GM21786 (cell line): ENCODE measurements at regions not wholly inside any gene's neighbourhood (a gene's known extent, or its start where the extent isn't known, plus 50 kb on each side); places are given as distances from the start of the nearest gene placed in this dataset.
"Not testable (repeated sequence)": the region's sequence is repeated elsewhere in the genome, so short reads cannot be mapped to it uniquely, and the experiment has no call there.

Source experiments
- ATAC-seq: cut with Tn5 transposase; IDR thresholded peaks from one replicate; pipeline ENCODE4 v1.9.1; 2021; ENCODE audit not compliant: unreplicated experiment

DNA sequence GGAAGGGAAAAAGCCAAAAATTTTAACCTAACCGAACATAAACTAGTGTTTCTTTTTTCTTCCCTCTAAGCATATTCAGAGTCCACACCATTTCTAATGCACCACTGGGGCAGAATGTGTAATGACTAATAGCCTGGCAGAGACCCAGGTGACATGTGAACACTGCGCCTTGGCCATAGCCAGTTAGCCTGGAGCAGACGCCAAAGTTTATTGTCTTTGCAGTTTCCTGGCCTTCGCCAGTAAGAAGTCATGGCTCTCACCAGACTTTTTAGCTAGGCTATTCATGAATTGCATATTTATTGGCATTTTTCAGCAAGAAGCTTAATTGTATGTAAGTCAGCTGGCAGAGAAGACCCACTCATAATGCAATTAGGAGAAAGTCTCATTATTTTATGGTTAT lies 182.8 kb upstream of the SLC27A6 start:
- ATAC-seq: no peak

DNA sequence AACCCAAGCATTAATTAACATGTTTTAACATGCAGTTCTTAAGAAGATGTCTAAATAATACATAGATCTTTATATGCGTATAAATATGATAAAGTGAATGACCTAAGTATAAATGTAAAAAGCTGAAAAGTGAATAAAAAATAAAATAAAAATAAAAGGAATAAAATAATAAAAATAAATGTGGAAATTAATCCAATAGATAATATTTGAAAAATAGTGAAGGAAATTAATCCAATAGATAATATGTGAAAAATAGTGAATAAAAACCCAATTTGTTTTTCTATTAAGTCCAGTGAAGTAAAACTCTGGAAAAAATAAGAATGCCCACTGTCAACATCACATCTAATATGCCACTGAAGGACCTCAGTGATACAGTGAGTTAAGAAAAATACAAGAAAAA lies 180.6 kb upstream of the SLC27A6 start:
- no peak for ATAC-seq

DNA sequence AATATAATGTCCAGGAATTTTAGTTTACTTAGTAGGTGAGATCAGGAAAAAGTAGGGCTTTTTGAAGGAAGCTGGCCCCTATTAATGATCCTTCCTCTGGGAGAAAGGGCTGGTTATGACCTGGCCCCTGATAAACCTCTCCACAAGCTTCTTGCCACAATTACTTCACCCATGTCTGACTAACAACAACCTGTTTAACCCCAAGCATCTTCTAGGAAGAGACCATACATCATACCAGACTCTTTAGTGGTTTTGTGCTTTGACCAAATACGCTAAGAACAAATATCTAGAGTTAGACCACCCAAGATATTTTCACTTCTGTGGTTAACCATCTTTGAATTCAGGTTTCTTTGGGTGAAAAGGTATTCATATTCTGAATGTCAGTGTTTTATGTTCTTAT lies 174.0 kb upstream of the SLC27A6 start:
- ATAC-seq: no peak

DNA sequence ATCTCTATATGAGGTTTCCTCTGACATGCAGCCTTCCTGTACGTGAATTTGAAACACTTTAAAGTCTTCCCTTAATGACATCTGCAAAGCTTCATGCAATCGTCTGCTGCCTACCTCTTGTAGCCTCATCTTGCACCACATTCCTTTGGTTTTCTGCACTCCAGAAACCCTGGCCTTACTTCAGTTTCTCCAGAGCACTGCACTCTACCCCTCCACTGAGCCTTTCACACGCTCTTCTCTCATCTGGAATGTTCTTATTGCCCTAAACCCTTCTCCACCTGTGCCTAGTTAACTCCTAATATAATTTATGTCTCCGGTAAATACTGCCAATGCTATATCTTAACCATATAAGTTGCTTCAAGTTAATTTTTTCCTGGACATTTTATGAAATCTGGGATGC lies 168.8 kb upstream of the SLC27A6 start:
- ATAC-seq: no peak

DNA sequence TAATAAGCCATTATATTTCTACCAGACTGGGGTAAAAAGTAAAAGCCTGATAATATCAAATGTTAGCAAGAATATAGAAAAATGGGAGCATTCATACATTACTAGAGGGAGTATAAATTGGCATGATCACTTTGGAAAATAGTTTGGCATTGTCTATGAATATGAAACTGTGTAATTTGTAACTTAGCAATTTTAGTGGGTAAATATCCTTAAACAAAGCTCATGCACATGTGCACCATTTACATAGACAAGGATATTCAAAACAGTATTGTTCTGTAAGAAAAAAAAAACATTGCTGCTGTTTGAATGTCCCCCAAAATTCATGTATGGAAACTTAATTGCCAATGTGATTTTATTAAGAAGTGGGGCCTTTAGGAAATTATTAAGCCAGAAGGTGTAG lies 166.4 kb upstream of the SLC27A6 start:
- ATAC-seq: no peak

DNA sequence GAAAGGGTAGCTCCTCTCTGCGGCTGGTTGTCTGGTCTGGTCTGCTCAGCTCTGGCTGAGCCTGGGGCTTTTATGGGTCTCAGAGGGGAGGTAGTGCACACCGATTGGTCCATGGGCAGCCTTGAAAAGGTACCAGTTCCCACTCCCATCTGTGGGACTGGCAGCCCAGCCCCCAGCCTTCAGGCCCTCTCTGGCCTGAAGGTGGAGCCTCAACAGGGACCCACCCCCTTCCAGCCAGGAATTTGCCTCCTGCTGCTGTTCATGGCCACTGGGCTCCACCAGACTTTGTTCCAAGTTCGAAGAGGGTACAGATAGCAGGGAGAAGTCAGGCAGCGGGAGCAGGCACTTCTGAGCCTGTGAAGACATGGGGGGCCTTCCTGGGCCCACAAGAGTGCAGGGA lies 165.3 kb upstream of the SLC27A6 start:
- ATAC-seq: no peak

DNA sequence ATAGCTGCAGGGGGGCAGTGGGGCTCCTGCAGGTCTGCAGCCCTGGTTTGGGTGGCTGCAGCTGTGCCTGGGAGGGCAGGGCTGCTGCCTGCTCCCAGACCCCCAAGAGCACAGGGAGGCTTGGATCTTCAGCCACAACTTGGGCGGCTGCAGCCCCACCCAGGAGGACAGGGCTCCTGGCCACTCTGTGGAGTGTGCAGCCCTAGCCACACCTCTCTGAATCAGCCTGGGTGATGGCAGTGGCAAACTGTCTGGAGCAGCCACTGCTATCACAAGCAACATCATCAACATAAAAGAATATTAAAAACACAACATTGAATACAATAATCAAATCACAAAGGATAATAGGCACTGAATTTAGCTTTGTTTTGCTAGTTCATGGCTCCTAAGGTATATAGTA lies 164.9 kb upstream of the SLC27A6 start:
- ATAC-seq: no peak

DNA sequence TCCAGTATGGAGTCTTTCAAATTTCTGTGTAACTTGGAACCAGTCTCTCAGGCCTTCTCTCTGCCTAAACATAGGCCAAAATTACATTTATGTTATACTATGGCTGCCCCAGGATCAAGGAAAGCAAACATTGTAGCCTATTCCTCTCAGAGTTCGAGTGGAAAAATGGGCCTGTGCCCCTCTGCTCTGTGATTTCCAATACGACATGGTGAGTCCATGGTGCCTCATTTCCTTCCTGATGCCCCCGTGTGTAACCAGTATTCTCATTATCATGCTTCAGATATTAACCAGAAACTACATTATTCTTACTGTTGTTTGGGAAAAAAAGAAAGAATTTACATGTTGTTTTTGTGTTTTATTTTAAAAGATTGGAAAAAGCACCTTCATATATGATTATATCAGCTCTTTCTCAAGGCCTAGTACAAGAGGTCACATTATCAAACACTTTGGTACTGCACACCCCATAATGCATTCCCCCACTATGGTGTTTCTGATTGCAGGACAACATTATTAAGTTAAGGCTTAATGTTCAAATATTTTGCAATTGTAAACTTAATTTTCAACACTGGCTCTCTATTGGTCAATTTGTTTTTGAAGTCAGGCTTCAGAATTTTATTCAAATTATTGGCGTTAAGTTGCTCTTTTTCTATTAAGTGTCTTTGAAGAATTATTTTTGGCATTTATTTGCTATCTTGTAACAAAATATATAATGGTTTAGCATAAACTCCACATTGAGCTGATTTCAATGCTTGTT lies 151.8 kb upstream of the SLC27A6 start:
- ATAC-seq: no peak

DNA sequence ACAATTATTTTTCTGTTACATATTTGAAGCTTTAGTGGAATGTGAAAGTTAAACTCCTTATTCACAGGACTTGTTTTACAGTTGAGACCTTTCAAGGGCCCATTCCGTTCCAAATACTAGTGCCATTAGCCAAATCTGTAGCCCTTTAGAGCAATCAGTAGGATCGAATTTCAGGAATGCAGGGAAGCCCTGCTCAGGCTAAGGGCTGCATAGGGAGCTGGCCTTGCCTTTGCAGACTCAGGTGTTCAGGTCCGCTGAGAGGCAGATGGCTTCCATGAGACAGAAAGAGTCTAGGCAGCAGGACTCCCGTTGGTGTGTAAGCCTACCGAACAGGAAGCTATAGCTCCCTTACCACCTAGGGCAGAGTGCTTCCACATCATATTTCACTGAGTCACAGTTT lies 150.1 kb upstream of the SLC27A6 start:
- ATAC-seq: no peak

DNA sequence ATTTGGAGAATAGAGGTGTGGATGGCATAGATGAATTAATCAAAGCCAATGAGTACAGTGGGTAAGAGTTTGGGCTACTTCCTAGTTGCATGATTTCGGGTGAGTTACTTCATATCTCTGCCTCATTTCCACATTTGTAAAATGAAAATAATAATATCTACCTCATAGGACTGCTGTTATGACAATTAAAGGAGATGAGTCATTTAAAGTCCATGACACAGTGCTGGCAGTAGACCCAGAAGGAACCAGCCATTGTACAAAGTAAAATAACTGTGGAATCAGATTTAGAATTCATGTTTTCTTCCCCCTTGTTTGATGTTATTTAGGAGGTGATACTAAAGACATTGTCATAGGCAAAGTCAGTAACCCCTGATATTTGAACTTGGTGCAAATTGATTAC lies 139.5 kb upstream of the SLC27A6 start:
- no peak for ATAC-seq

DNA sequence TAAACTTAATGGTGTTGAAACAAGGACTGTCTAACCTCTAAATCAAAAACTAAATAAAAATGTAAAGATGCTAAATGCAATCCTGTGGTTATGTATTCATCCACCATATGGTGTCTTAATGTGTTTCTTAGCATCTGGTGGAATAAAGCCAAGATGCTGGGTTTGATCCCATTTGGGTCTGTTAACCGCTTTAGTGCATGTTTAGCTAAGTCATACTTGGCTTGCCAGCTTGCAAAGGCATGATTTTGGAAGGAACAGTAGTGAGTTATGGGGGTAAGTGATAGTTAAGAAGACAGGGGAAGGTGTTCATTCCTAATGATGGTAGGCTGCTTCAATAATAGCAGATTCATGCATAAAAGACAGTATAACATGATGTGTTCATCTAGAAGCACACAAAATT lies 139.0 kb upstream of the SLC27A6 start:
- ATAC-seq: no peak

DNA sequence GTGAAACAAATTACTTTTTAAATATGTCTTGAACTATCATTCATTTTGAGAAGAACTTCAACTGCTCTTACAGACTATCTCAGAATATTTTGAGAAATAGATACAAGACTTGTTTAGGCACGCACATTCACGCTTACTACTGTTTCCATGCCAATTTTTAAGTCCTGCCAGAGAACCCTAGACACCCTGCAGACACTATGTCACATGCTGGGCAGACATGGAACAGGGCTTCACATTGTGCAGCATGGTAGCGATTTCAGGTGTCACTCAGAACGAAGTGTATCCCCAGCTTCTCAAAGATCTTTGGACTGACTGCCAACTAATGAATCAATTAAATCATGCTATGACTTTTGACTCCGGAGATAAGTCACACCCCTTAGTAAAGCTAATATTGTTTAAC lies 128.7 kb upstream of the SLC27A6 start:
- ATAC-seq: no peak

DNA sequence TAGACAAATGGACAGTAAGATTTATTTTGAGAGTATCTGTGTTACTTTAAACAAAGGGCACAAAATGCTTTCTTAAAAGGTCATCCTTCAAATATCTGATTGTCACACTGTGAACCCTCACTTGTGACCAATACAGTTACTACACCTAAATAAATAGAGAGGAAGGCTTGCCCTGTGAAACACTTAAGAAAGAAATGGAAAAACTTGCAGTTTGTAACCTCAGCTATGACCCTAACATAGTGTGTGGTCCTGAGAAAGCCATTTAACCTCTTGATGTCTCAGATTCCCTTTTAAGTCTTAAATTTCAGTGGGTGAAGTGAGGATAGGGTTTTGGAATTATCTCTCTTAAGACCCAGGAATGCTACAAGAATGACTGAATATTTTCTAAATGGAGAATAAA lies 126.7 kb upstream of the SLC27A6 start:
- no peak for ATAC-seq

DNA sequence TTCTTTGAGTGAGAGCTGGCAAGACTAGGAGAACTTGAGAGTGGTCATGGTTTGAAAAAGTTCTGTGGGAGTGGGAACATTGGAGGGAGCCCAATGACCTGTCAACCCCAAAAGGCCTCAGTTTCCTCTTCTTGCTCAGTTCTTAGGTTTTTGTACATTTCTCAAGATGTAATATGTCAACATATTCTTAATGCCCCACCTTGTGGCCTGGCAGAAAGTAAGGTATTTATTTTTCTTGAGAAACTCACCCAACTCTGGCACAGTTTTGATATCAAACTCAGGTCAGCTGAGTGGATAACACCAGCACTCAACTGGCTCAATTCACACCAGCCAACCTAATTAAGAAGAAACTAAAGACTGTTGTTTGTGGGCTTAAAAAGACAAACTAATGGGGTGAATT lies 123.0 kb upstream of the SLC27A6 start:
- no peak for ATAC-seq

DNA sequence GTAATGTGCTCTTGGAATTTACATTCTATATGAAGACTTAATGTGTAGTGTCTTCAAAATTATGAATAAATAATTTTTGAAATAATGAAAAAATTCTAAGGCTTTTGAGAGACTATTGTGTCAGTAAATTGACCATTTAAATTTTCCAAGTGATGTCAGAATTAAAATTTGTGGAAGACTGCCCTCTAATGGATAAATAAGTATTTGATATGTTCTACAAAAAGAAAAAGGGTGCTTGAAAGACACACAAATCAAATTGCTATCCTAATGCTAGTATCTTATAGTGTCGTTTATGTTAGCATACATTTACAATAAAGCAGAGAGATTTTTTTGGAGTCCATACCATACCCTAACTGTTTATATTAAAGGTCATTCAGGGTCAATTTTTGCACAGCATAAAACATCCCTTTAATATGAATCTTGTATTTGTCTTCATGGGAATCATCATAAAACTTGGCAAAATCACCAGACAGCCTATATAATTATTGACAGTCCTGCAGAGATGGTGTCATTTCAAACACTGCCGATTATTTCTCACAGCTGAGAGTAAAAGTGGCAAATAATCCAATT lies 120.8 kb upstream of the SLC27A6 start:
- ATAC-seq: no peak

DNA sequence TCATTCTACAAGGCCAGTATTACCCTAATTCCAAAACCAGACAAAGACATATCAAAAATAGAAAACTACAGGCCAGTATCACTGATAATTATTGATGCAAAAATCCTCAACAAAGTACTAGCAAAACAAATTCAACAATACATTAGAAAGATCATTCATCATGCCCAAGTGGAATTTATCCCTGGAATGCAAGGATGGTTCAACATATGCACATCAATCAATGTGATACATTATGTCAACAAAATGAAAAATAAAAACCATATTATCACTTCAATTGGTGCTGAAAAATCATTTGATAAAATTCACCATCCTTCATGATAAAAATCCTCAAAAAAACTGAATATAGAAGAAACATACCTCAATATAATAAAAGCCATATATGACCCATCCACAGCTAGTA lies 115.2 kb upstream of the SLC27A6 start:
- ATAC-seq: no peak

DNA sequence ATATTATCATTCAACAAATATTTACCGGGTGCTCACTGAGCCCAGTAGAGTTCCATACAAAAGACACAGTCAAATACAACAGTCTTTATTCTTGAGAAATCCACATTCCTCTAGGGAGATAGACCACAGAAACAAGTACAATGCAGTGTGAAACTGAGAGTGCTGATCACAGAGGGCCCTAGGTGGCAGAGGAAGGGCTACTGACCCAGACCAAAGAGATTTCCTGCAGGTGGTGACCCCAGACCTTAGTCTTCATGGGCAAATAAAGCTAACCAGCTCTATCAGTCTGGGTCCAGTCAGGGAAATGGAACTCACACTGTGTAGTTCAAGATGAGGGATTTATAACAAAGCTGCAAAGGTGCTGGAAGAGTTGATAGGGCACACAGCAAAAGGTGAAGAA lies 110.4 kb upstream of the SLC27A6 start:
- ATAC-seq: no peak

DNA sequence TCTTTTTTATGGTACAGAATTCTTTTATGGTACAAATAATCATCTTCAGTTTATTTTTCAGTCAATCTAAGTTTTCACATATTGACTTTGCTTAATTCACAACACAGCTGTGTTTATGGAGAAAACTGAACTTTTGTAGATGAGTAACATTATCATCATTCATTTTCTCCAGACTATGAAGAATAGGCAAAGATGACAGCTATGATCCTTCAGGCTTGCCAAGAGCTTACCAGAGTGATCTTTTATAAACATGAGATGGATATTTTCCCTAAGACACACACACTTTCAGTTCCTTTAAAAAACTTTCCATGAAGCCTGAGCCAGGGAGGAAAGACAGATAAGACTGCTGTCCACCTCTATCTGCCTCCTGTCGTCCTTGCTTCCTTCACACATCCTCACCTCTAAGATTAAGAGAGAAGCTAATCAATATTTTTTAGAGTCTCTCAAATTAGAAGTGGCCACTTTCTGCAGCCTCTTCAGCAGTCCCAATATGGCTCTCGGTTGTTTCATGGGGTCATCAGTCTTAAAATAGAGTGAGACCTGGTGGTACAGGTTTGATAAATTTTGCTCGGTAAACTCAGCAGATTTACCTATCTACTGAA lies 108.1 kb upstream of the SLC27A6 start:
- no peak for ATAC-seq

DNA sequence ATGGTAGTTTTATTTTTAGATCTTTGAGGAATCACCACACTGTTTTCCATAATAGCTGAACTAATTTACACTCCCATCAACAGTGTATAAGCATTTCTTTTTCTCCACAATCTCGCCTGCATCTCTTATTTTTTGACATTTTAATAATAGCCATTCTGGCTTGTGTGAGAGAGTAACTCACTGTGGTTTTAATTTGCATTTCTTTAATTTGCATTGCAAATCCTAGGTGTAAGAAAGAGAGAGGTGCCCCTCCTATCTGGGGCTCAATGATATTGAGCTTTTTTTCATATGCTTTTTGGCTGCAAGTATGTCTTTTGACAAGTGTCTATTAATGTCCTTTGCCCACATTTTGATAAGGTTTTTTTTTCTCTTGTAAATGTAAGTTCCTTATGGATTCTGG lies 106.3 kb upstream of the SLC27A6 start:
- no peak for ATAC-seq

DNA sequence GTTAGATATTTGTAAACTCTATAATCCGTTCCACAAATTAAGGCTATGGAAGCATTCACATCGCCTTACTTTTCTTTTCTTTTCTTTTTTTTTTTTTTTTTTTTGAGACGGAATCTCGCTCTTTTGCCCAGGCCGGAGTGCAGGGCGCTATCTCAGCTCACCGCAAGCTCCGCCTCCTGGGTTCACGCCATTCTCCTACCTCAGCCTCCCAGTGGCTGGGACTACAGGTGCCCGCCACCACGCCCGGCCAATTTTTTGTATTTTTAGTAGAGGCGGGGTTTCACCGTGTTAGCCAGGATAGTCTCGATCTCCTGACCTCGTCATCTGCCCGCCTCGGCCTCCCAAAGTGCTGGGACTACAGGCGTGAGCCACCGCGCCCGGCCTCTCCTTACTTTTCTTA lies 104.1 kb upstream of the SLC27A6 start:
- not testable (repeated sequence) for ATAC-seq

DNA sequence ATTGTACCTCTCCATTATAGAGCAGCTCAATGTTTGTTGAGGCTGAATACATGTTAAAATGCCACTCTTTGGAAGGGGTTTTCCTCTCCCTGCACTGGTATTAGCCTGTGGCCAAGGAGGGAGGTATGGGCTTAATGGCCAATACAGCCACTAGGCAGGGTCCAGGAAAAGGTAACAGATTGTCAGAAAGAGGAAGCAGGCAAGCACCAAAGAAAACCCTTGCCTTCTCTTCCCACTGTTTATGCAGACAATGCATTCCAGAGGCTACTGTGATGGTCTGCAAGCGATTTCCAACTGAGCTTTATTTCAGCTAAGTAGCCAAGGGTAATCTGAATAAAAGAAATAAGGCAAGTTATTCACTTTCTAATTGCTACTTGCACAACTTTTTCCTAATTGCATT lies 95.3 kb upstream of the SLC27A6 start:
- ATAC-seq: no peak

DNA sequence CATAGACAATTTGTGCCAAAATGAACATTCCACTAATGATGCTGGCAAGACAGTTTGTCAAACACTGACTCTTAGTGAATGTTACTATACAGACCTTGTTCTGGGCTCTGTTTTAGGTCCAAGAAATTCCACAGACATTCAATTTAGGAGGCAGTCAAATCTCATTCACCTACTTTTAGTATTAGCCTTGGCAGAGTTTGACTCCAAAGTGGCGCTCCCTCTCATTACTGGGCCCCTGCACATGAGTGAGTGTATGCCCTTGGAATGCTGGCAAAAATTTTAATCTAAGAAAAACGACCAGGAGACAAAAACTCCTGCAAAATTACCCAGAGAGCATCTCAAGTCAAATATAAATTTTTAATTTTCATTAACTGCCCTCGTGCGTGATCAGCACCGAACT lies 94.9 kb upstream of the SLC27A6 start:
- ATAC-seq: no peak

DNA sequence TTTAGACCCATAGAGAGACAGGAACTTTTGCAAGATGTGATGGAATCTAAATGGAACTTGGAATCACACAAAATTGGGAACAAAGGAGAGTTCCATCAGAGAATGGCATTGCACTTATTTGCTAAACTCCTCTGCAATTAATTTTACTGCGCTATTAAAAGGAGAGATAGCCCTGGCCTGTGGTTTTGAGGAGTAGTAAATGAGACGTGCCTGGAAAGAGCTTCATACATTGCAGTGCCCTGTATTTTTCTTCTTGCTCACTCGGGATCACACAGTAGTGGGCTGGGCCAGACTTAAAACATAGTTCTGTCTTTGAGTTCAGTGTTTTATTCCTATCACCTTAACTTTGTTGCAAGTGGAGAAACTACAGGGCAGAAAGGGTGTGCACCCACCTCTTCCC lies 94.4 kb upstream of the SLC27A6 start:
- no peak for ATAC-seq
